Neural progenitor cell (in vitro differentiated cells): ENCODE measurements at regions not wholly inside any gene's neighbourhood (a gene's known extent, or its start where the extent isn't known, plus 50 kb on each side); places are given as distances from the start of the nearest gene placed in this dataset.

ENCODE experiments used
- DNase-seq: peaks from one replicate; pipeline ENCODE4 v3.0.0-alpha.2; 2016; ENCODE audit warnings: low spot score
- H2AFZ ChIP-seq: fragments of 200-600 bp; sonication (generic); replicated peaks from 2 replicates; pipeline ENCODE4 v1.6.1; 2016; ENCODE audit warnings: antibody characterized with exemption
- H3F3A ChIP-seq: fragments of 200-600 bp; sonication (generic); 2 replicates; pipeline ENCODE4 v1.6.1; 2016; ENCODE audit warnings: antibody characterized with exemption, low read depth
- H3K27ac ChIP-seq: fragments of 200-600 bp; sonication (generic); 2 replicates; pipeline ENCODE4 v1.5.1; 2016; ENCODE audit warnings: mild to moderate bottlenecking
- H3K27me3 ChIP-seq: fragments of 200-600 bp; sonication (generic); 2 replicates; pipeline ENCODE4 v1.6.1; 2016; ENCODE audit warnings: mild to moderate bottlenecking, moderate library complexity
- H3K36me3 ChIP-seq: fragments of 200-600 bp; sonication (generic); 2 replicates; pipeline ENCODE4 v1.5.1; 2016
- H3K4me1 ChIP-seq: fragments of 200-600 bp; sonication (generic); 2 replicates; pipeline ENCODE4 v1.6.1; 2016; ENCODE audit warnings: mixed run types
- H3K4me2 ChIP-seq: fragments of 200-600 bp; sonication (generic); 2 replicates; pipeline ENCODE4 v1.6.1; 2016
- H3K4me3 ChIP-seq: fragments of 200-600 bp; sonication (generic); 2 replicates; pipeline ENCODE4 v1.5.1; 2016
- H3K79me2 ChIP-seq: fragments of 200-600 bp; sonication (generic); 2 replicates; pipeline ENCODE4 v1.6.1; 2016; ENCODE audit warnings: low read depth
- H3K9ac ChIP-seq: fragments of 200-600 bp; sonication (generic); 2 replicates; pipeline ENCODE4 v1.6.1; 2016
- H3K9me3 ChIP-seq: fragments of 200-600 bp; sonication (generic); 2 replicates; pipeline ENCODE4 v1.5.1; 2016; ENCODE audit warnings: low read depth
- H4K20me1 ChIP-seq: fragments of 200-600 bp; sonication (generic); 2 replicates; pipeline ENCODE4 v1.6.1; 2016; ENCODE audit warnings: low read depth
- H3K27ac Mint-ChIP-seq: 3 replicates; pipeline ENCODE4 v1.8.0; 2021; ENCODE audit warnings: mixed read lengths
- H3K27me3 Mint-ChIP-seq: 2 replicates; pipeline ENCODE4 v1.8.0; 2022; ENCODE audit warnings: low read depth, mild to moderate bottlenecking, inconsistent platforms, moderate library complexity, mixed read lengths; ENCODE audit not compliant: insufficient read depth
- H3K36me3 Mint-ChIP-seq: 3 replicates; pipeline ENCODE4 v1.8.0; 2021; ENCODE audit warnings: mixed read lengths
- H3K4me1 Mint-ChIP-seq: 3 replicates; pipeline ENCODE4 v1.8.0; 2021; ENCODE audit warnings: mixed read lengths
- H3K4me3 Mint-ChIP-seq: 3 replicates; pipeline ENCODE4 v1.8.0; 2021; ENCODE audit warnings: mild to moderate bottlenecking, moderate library complexity, mixed read lengths
- H3K9me3 Mint-ChIP-seq: 3 replicates; pipeline ENCODE4 v1.8.0; 2020; ENCODE audit warnings: mixed read lengths
- CTCF ChIP-seq: fragments of 200-600 bp; sonication (generic); IDR thresholded peaks from 2 replicates; pipeline ENCODE4 v1.5.1; 2017; ENCODE audit warnings: antibody characterized with exemption, mild to moderate bottlenecking
- EZH2 ChIP-seq: fragments of 200-600 bp; sonication (generic); IDR thresholded peaks from 2 replicates; pipeline ENCODE4 v1.6.1; 2017; ENCODE audit warnings: antibody characterized with exemption, mild to moderate bottlenecking, moderate library complexity
- EZH2phosphoT487 ChIP-seq: fragments of 200-600 bp; sonication (generic); IDR thresholded peaks from 2 replicates; pipeline ENCODE4 v1.6.1; 2017; ENCODE audit warnings: antibody characterized with exemption

DNA sequence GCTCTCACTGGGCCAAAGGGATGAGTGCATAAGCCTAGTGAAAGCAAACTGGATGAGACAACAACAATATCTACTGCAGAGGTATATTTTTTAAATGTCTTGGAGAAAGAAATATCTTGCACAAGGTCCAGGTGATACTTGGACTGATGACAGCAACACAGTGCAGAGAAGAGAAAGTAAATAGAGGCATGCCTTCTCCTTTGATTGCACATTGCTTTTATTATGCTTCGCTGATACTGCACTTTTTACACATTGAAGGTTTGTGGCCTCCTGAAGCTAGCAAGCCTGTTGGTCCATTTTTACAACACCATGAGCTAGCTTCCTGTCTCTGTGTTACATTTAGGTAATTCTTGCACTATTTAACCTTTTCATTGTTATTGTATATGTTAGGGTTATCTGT lies 189.0 kb upstream of the NDST3 start:
- peaks cover under 1% of the 10 kb centered on the region for H3K9me3 ChIP-seq
- H3K27ac ChIP-seq = no peak overlapping the region
- no peaks in the 10 kb centered on the region for H4K20me1 ChIP-seq
- no peak overlapping the region for H3K4me2 ChIP-seq
- no peaks in the 10 kb centered on the region for H3F3A ChIP-seq
- no peaks in the 10 kb centered on the region for H3K27me3 ChIP-seq
- no peak overlapping the region for H3K9ac ChIP-seq
- H2AFZ ChIP-seq = no peak overlapping the region
- Mint-ChIP-seq H3K27ac (no peak overlapping the region), H3K4me3 (no peak overlapping the region), H3K27me3 (no peaks in the 10 kb centered on the region), H3K36me3 (no peaks in the 10 kb centered on the region), H3K4me1 (no peaks in the 10 kb centered on the region), H3K9me3 (peaks cover 13% of the 10 kb centered on the region)
- no peaks in the 10 kb centered on the region for H3K36me3 ChIP-seq
- H3K4me3 ChIP-seq = no peak overlapping the region
- no peaks in the 10 kb centered on the region for H3K79me2 ChIP-seq
- no peak for DNase-seq
- H3K4me1 ChIP-seq = no peaks in the 10 kb centered on the region
- no peak for TF ChIP-seq EZH2
- TF ChIP-seq CTCF = no peak
- no peak for TF ChIP-seq EZH2phosphoT487

- Histone ChIP-seq H3K9me3 (peaks cover 5% of the 10 kb centered on the region), H3F3A (no peaks in the 10 kb centered on the region), H3K27ac (no peak overlapping the region), H3K27me3 (no peaks in the 10 kb centered on the region), H3K36me3 (no peaks in the 10 kb centered on the region), H3K9ac (no peak overlapping the region), H3K4me2 (no peak overlapping the region), H3K4me3 (no peak overlapping the region), H3K79me2 (no peaks in the 10 kb centered on the region), H4K20me1 (no peaks in the 10 kb centered on the region), H2AFZ (no peak overlapping the region), H3K4me1 (no peaks in the 10 kb centered on the region)
- Mint-ChIP-seq H3K27me3 (no peaks in the 10 kb centered on the region), H3K36me3 (no peaks in the 10 kb centered on the region), H3K4me3 (no peak overlapping the region), H3K27ac (no peak overlapping the region), H3K9me3 (peaks cover 19% of the 10 kb centered on the region), H3K4me1 (no peaks in the 10 kb centered on the region)
- TF ChIP-seq EZH2phosphoT487 = no peak
- no peak for TF ChIP-seq CTCF
- no peak for TF ChIP-seq EZH2
- DNase-seq = no peak
These were observed 186.4 kb upstream of the NDST3 start for GRCh38 chr4:117847849-117848248.

DNA sequence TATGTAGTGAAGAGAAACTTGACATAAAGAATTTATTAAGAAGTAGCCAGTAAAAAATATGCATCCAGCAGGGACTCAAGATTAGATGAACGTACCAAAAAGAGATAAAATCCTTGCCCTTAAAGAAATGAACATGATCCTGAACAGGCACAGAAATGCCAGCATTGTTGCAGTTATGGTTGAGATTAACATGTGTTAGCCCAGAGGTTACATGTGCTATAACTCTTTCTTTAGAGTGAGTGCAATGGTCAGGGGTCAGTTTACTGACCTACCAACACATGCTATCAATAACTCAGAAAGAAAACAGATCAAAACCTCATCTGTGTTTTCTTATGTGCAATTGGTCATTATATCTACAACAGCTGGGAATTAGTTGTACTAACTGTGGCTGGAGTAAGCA lies 166.1 kb upstream of the NDST3 start:
- H3F3A ChIP-seq = no peaks in the 10 kb centered on the region
- H3K9ac ChIP-seq = no peak overlapping the region
- Mint-ChIP-seq H3K36me3 (no peaks in the 10 kb centered on the region), H3K4me3 (no peak overlapping the region), H3K27me3 (no peaks in the 10 kb centered on the region), H3K4me1 (peaks cover 2% of the 10 kb centered on the region), H3K27ac (no peak overlapping the region), H3K9me3 (no peaks in the 10 kb centered on the region)
- no peaks in the 10 kb centered on the region for H4K20me1 ChIP-seq
- no peak overlapping the region for H3K27ac ChIP-seq
- no peak for DNase-seq
- H2AFZ ChIP-seq = no peak overlapping the region
- H3K4me3 ChIP-seq = no peak overlapping the region
- no peaks in the 10 kb centered on the region for H3K4me1 ChIP-seq
- H3K4me2 ChIP-seq = no peak overlapping the region
- no peaks in the 10 kb centered on the region for H3K9me3 ChIP-seq
- H3K36me3 ChIP-seq = no peaks in the 10 kb centered on the region
- H3K27me3 ChIP-seq = no peaks in the 10 kb centered on the region
- TF ChIP-seq EZH2phosphoT487 (no peak), CTCF (no peak), EZH2 (no peak)
- H3K79me2 ChIP-seq = no peaks in the 10 kb centered on the region

DNA sequence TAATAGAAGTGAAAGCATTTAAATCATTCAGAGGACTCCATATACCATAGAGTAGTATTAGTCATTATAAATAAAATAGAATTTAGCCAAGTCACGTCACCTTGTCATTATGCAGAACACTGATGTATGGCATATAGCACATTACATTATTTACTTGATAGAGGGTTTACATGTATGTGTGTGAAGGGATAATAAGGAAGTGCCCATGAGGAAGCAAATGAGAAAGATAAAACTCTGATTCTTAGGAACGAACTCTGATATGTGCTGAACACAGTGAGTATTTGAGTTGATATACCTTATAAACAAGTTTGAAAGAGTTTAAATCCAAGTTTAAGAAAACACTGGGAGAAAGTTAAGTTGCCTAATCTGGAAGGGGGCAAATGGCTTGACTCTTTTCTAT lies 160.5 kb upstream of the NDST3 start:
- no peak for DNase-seq
- H3K27ac ChIP-seq = no peak overlapping the region
- TF ChIP-seq EZH2phosphoT487 (no peak), CTCF (no peak), EZH2 (no peak)

More for the DNA sequence above, 160.5 kb upstream of the NDST3 start:
- Histone ChIP-seq H3K9ac (no peak overlapping the region), H4K20me1 (no peaks in the 10 kb centered on the region), H2AFZ (no peak overlapping the region), H3K79me2 (no peaks in the 10 kb centered on the region), H3F3A (no peaks in the 10 kb centered on the region), H3K36me3 (no peaks in the 10 kb centered on the region), H3K4me3 (no peak overlapping the region), H3K4me1 (no peaks in the 10 kb centered on the region), H3K27me3 (no peaks in the 10 kb centered on the region), H3K9me3 (no peaks in the 10 kb centered on the region), H3K4me2 (no peak overlapping the region)
- no peak overlapping the region for H3K4me3 Mint-ChIP-seq
- no peaks in the 10 kb centered on the region for H3K9me3 Mint-ChIP-seq
- peaks cover 2% of the 10 kb centered on the region for H3K27me3 Mint-ChIP-seq
- H3K36me3 Mint-ChIP-seq = no peaks in the 10 kb centered on the region
- H3K27ac Mint-ChIP-seq = no peak overlapping the region
- peaks cover 11% of the 10 kb centered on the region for H3K4me1 Mint-ChIP-seq
